Esophagus squamous epithelium (tissue), 4 donors: ENCODE measurements at regions not wholly inside any gene's neighbourhood (a gene's known extent, or its start where the extent isn't known, plus 50 kb on each side); places are given as distances from the start of the nearest gene placed in this dataset.

Source experiments
- POLR2A ChIP-seq, 4 donors: fragments of 450-650 bp; IDR thresholded peaks; one replicate each; pipeline ENCODE4 v1.6.1; 2017; ENCODE audit warnings: antibody characterized with exemption in 4 of 4, mild to moderate bottlenecking in 4 of 4, moderate library complexity in 3 of 4
- TF ChIP-seq, protein P1 (sequence below), 6 experiments: fragments of 450-650 bp in 4 of 6; fragments of 200-600 bp in 2 of 6; sonication (generic) in 2 of 6; IDR thresholded peaks; one replicate each; pipeline ENCODE4 v1.5.1; 2016 to 2019; ENCODE audit warnings: antibody characterized with exemption in 6 of 6, mild to moderate bottlenecking in 4 of 6, moderate library complexity in 4 of 6

GRCh38 chr9:107190061-107190935, 92.8 kb upstream of the RAD23B start:
- TF ChIP-seq POLR2A (IDR thresholded peaks at IDR 0.05): no peak
- TF ChIP-seq, protein P1, sequence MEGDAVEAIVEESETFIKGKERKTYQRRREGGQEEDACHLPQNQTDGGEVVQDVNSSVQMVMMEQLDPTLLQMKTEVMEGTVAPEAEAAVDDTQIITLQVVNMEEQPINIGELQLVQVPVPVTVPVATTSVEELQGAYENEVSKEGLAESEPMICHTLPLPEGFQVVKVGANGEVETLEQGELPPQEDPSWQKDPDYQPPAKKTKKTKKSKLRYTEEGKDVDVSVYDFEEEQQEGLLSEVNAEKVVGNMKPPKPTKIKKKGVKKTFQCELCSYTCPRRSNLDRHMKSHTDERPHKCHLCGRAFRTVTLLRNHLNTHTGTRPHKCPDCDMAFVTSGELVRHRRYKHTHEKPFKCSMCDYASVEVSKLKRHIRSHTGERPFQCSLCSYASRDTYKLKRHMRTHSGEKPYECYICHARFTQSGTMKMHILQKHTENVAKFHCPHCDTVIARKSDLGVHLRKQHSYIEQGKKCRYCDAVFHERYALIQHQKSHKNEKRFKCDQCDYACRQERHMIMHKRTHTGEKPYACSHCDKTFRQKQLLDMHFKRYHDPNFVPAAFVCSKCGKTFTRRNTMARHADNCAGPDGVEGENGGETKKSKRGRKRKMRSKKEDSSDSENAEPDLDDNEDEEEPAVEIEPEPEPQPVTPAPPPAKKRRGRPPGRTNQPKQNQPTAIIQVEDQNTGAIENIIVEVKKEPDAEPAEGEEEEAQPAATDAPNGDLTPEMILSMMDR (IDR thresholded peaks at IDR 0.05): no peak
